ENCODE measurements at regions not wholly inside any gene's neighbourhood (a gene's known extent, or its start where the extent isn't known, plus 50 kb on each side); places are given as distances from the start of the nearest gene placed in this dataset.
A peak's percentile ranks its signal among the peaks of the same experiment; 100 is the strongest.

DNA sequence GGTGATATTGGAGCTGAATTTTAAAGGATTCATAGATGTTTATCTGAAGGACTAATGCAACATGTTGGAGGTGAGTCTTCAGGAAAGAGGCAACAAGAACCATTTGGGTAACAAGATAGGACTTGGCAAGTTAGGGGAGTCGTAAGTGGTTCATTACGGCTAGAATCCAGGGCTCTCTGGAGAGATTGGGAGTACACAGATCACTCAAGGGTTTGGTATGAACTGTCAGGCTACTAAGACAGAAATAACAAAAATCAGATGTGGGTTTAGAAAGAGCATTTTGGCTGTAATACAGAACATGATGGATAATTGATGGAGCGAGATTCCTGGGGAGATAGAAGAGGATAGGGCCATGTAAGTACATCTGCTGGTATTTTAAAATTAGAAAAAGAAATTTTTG lies 86.3 kb upstream of the ESR1 start:
- H3K4me1 ChIP-seq (ENCODE audit: insufficient read depth), result peaks cover 11% of the 10 kb centered on the region
- in situ Hi-C loops (cut with MboI), result no loop called here
- peaks cover 6% of the 10 kb centered on the region; the same call in 1 of the 2 replicates for H3F3A ChIP-seq (ENCODE audit: insufficient read depth)
- H3K9me2 ChIP-seq (ENCODE audit: insufficient read depth), result no peaks in the 10 kb centered on the region
- H3K36me3 ChIP-seq (ENCODE audit: low read depth), result no peaks in the 10 kb centered on the region
- no peaks in the 10 kb centered on the region for H3K27me3 ChIP-seq (replicated peaks; ENCODE audit: insufficient read depth)
- no peak overlapping the region for H3K9ac ChIP-seq
- no peak overlapping the region for H3K4me3 ChIP-seq
- DNase-seq, result peak; percentile 58
- no peaks in the 10 kb centered on the region for H3K79me2 ChIP-seq (ENCODE audit: insufficient read depth)
- peak overlapping the region; percentile 7 for H3K4me2 ChIP-seq (ENCODE audit: unreplicated experiment)
- no peak overlapping the region for H3K27ac ChIP-seq
- H3K9me3 ChIP-seq (ENCODE audit: low read depth), result no peaks in the 10 kb centered on the region
- no peak overlapping the region for H2AFZ ChIP-seq
- H4K20me1 ChIP-seq (ENCODE audit: insufficient read depth), result no peaks in the 10 kb centered on the region
- TF ChIP-seq EZH2phosphoT487 (IDR thresholded peaks at IDR 0.05; ENCODE audit: insufficient read depth, low read depth) (no peak), EZH2 (IDR thresholded peaks at IDR 0.05; ENCODE audit: insufficient read depth, poor library complexity, severe bottlenecking) (no peak)
- WGBS, 2 experiments (ENCODE audit: low coverage in 1 of 2, low lambda C conversion rate in 2 of 2, missing lambda C conversion rate in 2 of 2), result 2 to 11% methylated on average over 3 of the region's 3 CpGs

DNA sequence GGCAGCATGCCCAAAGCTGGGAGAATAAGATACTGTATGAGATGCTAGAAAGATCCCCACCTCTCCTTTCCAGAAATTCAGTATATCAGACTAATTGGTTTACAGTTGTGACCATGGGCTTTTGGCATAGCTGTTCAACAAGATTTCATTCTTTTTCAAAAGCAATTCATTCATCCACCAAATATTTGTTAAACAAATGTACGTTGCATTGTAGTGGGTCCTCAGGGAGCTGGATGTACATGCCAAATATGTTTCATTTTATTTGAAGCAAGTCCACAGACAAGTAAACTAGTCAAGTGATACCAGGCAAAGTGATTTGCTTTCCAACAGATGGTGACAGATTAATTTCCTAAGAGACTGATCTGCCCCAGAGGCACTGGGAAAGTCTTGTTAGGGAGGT lies 85.8 kb upstream of the ESR1 start:
- in situ Hi-C loops (cut with MboI), result no loop called here
- no peaks in the 10 kb centered on the region for H3K79me2 ChIP-seq (ENCODE audit: insufficient read depth)
- H3K9me3 ChIP-seq (ENCODE audit: low read depth), result no peaks in the 10 kb centered on the region
- no peaks in the 10 kb centered on the region for H3K27me3 ChIP-seq (replicated peaks; ENCODE audit: insufficient read depth)
- no peak overlapping the region for H3K4me3 ChIP-seq
- 7 to 14% methylated on average over 1 of the region's 1 CpG for WGBS, 2 experiments (ENCODE audit: low coverage in 1 of 2, low lambda C conversion rate in 2 of 2, missing lambda C conversion rate in 2 of 2)
- no peak overlapping the region for H3K9ac ChIP-seq
- TF ChIP-seq EZH2phosphoT487 (IDR thresholded peaks at IDR 0.05; ENCODE audit: insufficient read depth, low read depth) (no peak), EZH2 (IDR thresholded peaks at IDR 0.05; ENCODE audit: insufficient read depth, poor library complexity, severe bottlenecking) (no peak)
- H3K36me3 ChIP-seq (ENCODE audit: low read depth), result no peaks in the 10 kb centered on the region
- peaks cover 11% of the 10 kb centered on the region for H3K4me1 ChIP-seq (ENCODE audit: insufficient read depth)
- no peaks in the 10 kb centered on the region for H4K20me1 ChIP-seq (ENCODE audit: insufficient read depth)
- H3K4me2 ChIP-seq (ENCODE audit: unreplicated experiment), result peak overlapping the region; percentile 7
- H3F3A ChIP-seq (ENCODE audit: insufficient read depth), result peaks cover 6% of the 10 kb centered on the region; the same call in 1 of the 2 replicates
- DNase-seq, result peak; percentile 12
- H2AFZ ChIP-seq, result no peak overlapping the region
- H3K27ac ChIP-seq, result no peak overlapping the region
- H3K9me2 ChIP-seq (ENCODE audit: insufficient read depth), result no peaks in the 10 kb centered on the region

DNA sequence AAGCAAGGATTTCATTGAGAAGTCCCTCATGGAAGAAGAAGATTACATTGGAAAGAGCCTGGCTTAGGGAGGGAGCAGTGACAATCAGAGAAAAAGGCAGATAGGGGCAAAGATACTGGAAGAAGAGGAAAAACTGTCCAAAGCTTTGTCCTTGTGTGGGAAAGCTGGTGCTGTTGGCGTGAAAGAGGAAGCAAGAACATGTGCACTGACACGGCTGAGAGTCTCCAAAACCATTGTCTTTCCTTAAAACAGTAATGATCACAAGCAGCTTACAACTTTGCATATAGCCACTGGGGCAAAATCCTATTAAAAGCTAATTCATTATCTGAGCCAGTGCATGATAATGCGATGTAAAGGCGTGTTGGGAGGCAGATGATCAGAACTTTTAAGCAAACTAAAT lies 85.1 kb upstream of the ESR1 start:
- Histone ChIP-seq H3K9me3 (ENCODE audit: low read depth) (no peaks in the 10 kb centered on the region), H2AFZ (no peak overlapping the region), H3F3A (ENCODE audit: insufficient read depth) (peaks cover 6% of the 10 kb centered on the region; the same call in 1 of the 2 replicates), H3K4me3 (no peak overlapping the region), H3K9me2 (ENCODE audit: insufficient read depth) (no peaks in the 10 kb centered on the region), H3K4me1 (ENCODE audit: insufficient read depth) (peaks cover 11% of the 10 kb centered on the region), H4K20me1 (ENCODE audit: insufficient read depth) (no peaks in the 10 kb centered on the region), H3K4me2 (ENCODE audit: unreplicated experiment) (no peak overlapping the region), H3K79me2 (ENCODE audit: insufficient read depth) (no peaks in the 10 kb centered on the region), H3K36me3 (ENCODE audit: low read depth) (no peaks in the 10 kb centered on the region), H3K27ac (no peak overlapping the region), H3K27me3 (replicated peaks; ENCODE audit: insufficient read depth) (no peaks in the 10 kb centered on the region), H3K9ac (no peak overlapping the region)
- TF ChIP-seq EZH2 (IDR thresholded peaks at IDR 0.05; ENCODE audit: insufficient read depth, poor library complexity, severe bottlenecking) (no peak), EZH2phosphoT487 (IDR thresholded peaks at IDR 0.05; ENCODE audit: insufficient read depth, low read depth) (no peak)
- no peak for DNase-seq
- in situ Hi-C loops (cut with MboI), result no loop called here
- 70 to 77% methylated on average over 4 of the region's 4 CpGs for WGBS, 2 experiments (ENCODE audit: low coverage in 1 of 2, low lambda C conversion rate in 2 of 2, missing lambda C conversion rate in 2 of 2)

DNA sequence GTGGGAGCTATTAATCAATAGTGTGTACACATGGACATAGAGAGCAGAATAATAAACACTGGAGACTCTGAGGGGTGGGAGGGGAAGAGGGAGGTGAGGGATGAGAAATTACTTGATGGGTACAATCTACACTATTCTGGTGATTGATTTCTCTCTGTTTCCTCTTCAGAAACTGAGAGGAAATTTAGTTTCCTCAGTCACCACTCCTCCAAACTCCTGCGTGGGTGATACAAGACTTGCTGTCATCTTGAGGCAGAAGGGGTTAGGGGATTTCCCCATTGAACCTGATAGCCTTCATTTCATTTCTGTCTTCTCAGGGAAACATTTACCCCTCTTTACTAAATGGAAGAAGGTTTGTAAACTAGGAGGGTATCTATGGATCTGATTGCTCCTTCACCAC lies 84.3 kb upstream of the ESR1 start:
- H3K27ac ChIP-seq, result no peak overlapping the region
- 89 to 100% methylated on average over 1 of the region's 1 CpG for WGBS, 2 experiments (ENCODE audit: low coverage in 1 of 2, low lambda C conversion rate in 2 of 2, missing lambda C conversion rate in 2 of 2)
- no peaks in the 10 kb centered on the region for H3K27me3 ChIP-seq (replicated peaks; ENCODE audit: insufficient read depth)
- H4K20me1 ChIP-seq (ENCODE audit: insufficient read depth), result no peaks in the 10 kb centered on the region
- no peak for DNase-seq
- no peaks in the 10 kb centered on the region for H3K36me3 ChIP-seq (ENCODE audit: low read depth)
- peaks cover 11% of the 10 kb centered on the region for H3K4me1 ChIP-seq (ENCODE audit: insufficient read depth)
- no peaks in the 10 kb centered on the region for H3K9me2 ChIP-seq (ENCODE audit: insufficient read depth)
- TF ChIP-seq EZH2phosphoT487 (IDR thresholded peaks at IDR 0.05; ENCODE audit: insufficient read depth, low read depth), result no peak
- TF ChIP-seq EZH2 (IDR thresholded peaks at IDR 0.05; ENCODE audit: insufficient read depth, poor library complexity, severe bottlenecking), result no peak
- no peak overlapping the region for H2AFZ ChIP-seq
- no peaks in the 10 kb centered on the region for H3K79me2 ChIP-seq (ENCODE audit: insufficient read depth)
- peaks cover 6% of the 10 kb centered on the region; the same call in 1 of the 2 replicates for H3F3A ChIP-seq (ENCODE audit: insufficient read depth)
- H3K9me3 ChIP-seq (ENCODE audit: low read depth), result no peaks in the 10 kb centered on the region
- H3K4me2 ChIP-seq (ENCODE audit: unreplicated experiment), result no peak overlapping the region
- in situ Hi-C loops (cut with MboI), result no loop called here
- no peak overlapping the region for H3K9ac ChIP-seq
- no peak overlapping the region for H3K4me3 ChIP-seq

Data from GM23248 (cell line).